NCI-H2196 (cell line): ENCODE measurements at regions not wholly inside any gene's neighbourhood (a gene's known extent, or its start where the extent isn't known, plus 50 kb on each side); places are given as distances from the start of the nearest gene placed in this dataset.
"Not testable (repeated sequence)": the region's sequence is repeated elsewhere in the genome, so short reads cannot be mapped to it uniquely, and the experiment has no call there.

Experiments used
- DNase-seq: peaks from one replicate; lab custom pipeline; 2025; ENCODE audit not compliant: unreplicated experiment; lab: John Stamatoyannopoulos, UW

DNA sequence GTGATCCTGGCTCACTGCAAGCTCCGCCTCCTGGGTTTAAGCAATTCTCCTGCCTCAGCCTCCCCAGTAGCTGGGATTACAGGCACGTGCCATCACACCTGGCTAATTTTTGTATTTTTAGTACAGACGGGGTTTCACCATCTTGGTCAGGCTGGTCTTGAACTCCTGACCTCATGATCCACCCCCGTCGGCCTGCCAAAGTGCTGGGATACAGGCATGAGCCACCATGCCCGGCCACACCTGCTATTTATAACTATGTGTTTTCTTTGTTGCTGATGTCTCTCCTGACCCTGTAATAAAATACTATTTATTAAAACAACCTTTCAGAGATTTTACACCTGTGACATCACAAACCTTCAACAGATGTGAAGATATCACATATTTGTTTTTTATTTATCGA lies 736.5 kb upstream of the PCDH15 start:
- DNase-seq, result not testable (repeated sequence)

DNA sequence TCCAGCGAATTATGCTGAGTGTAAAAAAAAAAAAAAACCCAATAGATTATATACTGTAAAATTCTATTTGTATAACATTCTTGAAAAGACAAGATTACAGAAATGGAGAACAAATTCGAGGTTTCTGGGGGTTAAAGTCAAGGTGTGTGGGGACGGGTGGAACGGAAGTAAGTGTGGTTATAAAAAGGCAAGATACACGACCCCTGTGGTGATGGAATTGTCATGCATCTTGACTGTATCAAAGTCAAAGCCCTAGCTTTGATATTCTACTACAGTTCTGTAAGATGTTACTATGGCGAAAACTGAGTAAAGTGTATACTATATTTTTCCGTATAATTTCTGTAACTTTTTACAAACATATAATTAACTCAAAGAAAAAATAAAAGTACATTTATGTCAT lies 718.2 kb upstream of the PCDH15 start:
- no peak for DNase-seq

DNA sequence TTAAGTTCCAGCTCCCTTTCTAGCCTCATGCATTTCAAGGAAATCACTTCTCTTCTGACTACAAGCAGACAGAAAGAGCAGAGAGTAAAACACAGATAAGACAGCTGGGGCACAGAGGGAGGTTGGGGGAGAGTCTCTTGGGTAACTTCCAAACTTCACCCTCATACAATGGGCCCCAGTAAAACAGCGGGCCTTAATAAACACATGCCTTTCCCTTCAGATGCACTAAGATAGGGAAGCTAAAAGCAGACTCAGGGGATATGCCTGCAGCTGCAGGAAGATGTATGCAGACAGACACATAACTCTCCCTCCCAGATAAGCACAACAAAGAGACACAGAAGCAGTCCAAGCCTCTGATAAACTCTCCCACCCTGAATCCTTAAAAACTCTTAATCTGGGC lies 717.4 kb upstream of the PCDH15 start:
- not testable (repeated sequence) for DNase-seq

DNA sequence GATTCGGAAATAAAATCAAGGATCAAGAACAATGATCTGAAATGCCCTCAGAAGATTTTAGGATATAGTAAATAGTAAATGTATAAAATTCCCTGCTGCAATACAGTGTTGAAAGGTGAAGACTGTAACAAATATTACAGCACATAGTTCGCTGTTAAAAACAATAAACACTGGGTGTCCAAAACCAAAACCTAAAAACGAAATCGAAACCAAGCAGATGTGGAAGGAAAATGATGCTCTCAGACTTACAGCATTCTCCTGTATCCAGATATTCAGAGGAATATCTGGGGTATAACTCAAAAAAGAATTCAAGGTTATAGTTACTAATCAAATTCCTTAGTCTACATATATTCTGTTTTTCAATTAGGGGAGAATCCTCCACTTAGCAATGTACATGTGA lies 708.1 kb upstream of the PCDH15 start:
- no peak for DNase-seq

DNA sequence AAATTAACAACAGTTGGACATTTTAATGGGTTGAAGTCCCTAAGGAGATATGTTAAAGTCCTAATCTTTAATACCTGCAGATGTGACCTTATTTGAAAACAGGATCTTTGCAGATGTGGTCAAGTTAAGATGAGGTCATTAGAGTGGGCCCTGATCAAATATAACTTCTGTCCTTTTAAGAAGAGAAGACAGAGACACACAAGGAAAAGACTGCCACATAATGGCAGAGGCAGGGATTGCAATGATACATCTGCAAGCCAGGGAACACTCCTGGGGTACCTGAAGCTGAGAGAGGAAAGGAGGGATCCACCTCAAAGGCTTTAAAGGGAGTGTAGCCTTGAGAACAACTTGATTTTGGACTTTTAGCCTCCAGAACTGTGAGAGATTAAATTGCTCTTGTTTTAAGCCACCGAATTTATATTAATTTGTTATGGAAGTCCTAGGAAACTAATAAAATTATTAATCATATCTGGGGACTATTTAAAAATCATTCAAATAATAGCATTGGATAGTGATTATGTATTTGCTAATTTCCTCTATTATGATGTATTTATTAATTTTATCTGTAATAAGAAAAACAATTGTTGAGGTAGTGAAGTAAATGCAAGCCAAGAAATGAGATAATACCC lies 700.0 kb upstream of the PCDH15 start:
- no peak for DNase-seq

DNA sequence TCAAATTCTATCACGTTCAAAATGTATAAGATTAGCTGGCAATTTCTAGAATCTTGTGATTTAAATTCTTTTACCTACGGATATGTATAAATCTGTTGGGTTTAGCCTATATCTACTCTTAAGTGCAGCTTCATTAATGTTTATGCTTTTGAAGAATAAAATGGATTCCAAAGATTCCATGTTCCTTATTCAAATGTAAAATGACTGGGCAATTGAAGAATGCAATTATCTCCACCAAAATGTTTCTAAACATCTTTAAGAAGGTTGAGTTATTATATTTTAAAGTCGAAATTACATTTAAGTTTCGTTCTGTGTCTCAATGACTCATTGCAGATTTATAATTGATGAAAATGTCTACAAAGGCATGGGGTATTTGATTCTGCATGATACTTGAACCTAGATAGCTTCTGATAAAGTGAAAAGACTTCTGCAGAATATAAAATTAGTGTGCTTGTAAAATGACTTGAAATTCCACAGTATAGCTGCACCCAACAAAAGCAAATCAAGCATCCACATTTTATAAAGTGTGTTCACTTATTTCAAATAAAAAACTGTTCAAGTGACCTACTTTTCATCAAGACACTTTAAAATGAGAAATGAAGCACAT lies 697.0 kb upstream of the PCDH15 start:
- DNase-seq, result no peak

DNA sequence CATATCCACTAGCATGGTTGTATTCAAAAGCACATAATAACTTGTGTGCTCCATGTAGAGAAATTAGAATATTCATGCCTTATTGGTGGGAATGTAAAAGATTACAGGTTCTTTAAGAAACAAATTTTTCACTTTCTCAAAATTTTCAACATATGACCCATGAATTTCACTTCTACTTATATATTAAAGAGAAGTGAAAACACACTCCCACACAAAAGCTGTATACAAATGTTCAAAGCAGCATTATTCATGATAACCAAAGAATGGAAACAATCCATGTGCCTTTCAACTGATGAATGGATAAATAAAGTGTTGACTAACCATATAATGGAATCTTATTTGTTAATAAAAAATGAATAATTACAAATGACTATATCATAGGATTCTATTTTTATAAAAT lies 694.5 kb upstream of the PCDH15 start:
- no peak for DNase-seq

DNA sequence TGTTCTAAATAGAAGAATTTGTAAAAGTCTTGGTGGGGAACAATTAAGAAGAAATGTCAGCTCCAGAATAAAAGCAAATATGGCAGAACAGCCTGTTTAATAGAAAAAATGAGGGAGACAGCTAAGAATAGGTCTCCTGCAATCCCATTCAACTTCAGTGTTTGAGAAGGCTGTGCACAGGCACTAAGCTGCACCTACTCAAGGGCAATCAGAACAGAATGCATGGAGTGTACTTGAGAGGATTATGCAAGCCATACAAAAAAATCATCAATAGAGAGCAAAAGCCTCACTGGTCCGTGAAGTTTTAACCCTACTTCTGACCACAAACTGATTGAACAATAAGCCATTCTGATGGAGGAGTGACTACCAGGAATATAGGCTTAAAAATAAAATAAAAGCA lies 690.7 kb upstream of the PCDH15 start:
- DNase-seq, result no peak

DNA sequence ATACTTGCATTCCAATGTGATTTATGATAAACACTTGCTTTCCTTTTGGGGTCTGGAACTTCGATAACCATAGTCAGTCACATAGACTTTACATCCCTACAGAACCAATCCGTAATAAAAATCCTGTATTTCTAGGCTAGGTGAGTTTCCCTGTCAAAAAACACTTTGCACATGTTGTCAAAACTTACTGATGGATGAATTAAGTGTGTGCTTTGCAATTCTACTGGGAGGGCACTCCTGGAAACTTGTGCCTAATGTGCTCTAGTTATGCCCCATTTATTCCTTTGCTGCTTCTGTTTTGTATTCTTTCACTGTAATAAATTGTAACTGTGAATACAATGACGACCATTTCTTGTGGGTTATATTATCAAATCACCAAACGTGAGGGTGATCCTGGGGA lies 684.8 kb upstream of the PCDH15 start:
- no peak for DNase-seq

DNA sequence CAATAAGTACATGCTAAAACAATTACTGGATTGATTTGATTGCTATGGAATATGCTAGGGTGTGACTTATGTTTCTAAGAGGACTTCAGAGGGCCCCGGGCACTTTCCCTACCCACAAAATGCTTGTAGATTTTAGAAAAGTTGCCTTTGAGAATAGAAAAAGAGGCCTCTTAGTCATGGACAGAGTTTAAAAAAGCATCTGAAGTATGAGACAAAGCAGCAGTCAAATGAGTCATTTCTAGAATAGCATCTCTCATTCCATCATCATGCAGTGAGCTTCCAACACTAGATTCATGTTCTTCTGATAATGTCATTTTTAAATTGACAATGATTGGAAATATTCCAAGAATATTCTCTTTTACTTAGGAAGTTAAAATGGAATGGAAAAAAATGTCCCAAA lies 675.1 kb upstream of the PCDH15 start:
- DNase-seq, result no peak

DNA sequence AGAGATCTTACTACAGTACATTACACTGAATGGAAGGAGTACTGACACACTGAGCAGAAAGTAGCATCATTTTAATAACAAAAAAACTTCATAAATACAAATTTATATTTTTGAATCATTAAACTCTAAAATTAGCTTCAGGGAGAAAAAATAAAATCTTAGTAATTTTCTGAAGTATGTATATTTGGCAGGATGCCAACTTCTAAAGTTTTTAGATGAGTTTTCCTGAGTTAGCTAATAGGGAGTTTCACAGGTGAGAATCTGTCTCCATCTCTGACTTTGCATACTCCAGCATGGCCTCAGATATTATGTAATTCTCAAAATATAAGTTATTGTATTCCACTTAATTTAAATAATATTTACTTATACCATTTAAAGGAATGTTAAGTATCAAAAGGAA lies 673.2 kb upstream of the PCDH15 start:
- DNase-seq, result no peak

DNA sequence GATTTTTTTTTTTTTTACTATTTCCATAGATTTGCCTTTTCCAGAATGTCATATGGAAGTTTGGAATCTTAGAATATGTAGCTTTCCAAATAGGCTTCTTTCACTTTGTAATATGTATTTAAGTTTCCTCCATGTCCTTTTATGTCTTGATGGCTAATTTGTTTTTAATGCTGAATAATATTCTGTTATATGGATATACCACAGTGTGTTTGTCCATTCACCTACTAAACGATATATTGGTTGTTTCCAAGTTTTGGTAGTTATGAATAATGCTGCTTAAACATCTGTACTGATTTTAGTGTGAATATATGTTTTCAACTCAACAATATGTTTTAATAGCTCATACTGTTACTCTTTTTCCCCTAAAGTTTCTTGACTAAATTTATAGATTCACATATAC lies 669.8 kb upstream of the PCDH15 start:
- no peak for DNase-seq

DNA sequence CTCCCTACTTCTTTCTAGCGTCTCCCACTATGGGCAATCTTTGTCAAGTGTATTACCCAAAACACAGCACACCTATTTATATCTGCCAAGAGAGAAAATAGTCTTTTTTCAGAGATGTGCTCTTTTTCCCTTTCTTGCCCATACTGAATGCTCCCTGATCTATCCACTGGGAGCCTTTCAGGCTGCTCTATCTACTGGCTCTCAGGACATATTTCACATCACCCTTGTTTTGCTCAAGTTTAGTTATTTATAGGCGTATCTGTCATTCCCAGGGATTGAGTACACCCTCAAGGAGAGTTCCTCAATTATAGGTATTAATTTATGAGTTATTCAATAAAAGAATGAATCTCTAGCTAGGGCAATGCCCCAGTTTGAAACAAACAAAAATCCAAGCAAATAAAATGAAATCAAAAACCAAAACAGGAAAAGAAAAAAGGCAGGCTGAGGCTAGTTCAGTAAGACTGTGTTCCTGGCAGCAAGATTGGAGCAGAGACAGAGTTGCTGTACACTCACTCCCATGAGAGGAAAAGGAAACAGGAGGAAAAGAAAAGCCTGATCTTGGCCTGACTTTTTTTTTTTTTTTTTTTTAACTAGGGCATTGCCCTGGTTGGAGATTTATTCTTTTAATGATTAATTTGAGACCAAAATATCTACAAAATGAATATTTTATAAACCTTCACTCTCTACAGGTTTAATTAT lies 665.9 kb upstream of the PCDH15 start:
- DNase-seq, result no peak

DNA sequence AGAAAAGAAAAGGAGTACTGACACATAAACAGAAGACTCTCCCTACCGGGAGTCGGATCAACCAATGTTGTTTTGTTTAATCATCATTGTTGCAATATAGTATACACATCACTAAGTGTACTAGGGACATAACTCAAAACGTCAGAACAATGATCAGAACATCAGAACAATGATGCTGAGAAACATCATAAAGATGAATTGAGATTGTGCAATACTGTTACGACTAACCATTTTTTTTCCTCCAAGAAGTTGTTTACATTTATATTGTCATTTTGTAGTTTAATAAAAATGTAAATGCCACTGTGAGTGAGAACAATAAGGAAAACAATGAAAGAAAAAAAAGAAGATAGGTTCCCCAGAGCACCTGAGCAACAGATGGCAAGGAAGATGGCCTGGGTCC lies 663.1 kb upstream of the PCDH15 start:
- no peak for DNase-seq

DNA sequence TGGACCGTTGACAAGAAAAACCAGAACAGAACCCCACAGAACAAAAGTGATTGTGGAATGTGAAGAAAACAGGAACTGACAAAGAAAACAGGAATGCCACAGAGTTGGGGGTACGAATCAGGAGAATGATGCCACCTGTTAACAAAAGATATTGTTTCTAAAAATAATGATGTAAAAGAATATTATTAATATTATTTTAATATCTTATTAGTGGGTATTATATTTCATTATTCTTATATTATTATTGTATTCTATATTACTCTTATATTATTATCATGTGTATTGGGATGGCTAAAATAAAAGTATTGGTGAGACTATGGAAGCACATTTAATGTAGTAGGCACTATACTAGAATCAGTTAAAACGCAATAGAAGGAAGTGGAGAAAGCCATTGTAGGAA lies 659.0 kb upstream of the PCDH15 start:
- no peak for DNase-seq

DNA sequence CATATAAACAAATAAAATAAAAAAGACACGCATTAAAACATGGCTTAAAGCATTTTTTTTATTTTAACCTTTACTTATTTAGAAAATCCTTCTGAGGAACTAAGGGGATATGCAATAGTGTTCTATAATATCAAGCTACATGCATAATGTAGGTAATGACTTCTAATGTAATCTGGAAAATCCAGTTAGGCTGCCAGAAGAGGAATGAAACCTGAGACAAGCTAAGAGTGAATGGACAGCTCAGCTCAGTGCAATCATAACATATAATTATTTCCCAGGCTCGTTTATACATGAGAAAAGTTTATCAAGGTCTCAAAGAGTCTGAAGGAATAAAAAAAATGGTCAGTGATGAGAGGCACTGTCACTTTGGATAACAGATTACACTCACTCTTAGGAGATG lies 649.0 kb upstream of the PCDH15 start:
- no peak for DNase-seq

DNA sequence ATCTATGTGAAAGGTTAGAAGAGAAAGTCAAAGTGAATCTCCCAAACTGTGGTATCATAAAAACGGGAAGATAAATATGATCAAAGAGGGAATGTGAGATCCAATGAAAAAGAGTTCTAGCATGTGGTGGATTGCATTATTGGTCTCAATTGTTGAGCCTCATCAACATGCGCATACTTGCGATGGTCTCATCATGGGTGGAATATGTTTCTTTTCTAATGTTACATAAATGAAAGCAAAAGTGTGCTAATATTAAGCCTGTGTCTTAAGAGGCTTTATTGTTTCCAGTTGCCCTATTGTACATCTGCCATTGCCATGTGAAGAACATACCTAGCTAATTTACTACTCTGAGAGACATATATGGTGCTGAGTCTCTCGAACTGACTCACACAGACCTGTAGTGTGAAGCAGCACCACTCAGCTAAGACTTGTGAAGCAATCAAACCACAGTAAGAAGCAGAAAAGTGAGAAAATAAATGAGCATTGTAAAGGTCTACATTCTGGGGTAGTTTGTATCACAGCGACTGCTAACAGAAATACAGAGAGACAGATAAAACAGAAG lies 645.5 kb upstream of the PCDH15 start:
- no peak for DNase-seq

DNA sequence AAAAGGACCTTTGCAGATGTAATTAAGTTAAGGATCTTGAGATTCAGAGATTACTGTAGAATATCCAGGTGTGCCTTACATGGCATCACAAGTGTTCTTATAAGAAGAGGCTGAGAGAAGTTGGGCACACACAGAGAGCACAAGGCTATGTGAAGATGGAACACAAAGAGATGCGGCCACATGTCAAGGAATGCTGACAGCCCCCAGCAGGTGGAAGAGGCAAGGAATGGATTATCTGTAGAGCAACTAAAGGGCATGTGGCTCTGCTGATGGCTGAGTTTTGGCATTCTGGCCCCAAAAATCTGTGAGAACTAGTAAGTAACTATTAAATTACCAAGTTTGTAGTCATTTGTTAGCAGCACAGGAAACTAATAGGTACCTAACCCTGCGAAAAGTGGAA lies 640.7 kb upstream of the PCDH15 start:
- no peak for DNase-seq

DNA sequence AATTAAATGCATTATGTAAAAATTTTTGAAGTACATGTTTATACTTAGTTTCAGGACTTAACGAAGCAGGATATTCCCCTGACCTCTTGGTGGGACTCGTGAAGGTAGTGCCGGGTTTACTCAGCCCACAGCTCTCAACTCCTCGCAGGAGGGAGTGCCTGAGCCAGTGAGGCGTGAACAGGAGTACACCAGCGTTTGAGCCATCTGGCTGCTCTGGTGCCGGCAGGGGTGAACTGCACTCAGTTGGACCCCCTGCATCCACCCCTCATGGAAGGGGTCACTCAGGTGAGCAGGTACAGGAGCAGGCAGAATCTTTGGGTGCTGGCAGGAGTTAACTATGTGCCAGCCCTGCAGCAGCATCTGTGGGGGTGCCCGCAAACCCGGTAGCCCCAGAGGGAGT lies 625.1 kb upstream of the PCDH15 start:
- DNase-seq, result no peak

DNA sequence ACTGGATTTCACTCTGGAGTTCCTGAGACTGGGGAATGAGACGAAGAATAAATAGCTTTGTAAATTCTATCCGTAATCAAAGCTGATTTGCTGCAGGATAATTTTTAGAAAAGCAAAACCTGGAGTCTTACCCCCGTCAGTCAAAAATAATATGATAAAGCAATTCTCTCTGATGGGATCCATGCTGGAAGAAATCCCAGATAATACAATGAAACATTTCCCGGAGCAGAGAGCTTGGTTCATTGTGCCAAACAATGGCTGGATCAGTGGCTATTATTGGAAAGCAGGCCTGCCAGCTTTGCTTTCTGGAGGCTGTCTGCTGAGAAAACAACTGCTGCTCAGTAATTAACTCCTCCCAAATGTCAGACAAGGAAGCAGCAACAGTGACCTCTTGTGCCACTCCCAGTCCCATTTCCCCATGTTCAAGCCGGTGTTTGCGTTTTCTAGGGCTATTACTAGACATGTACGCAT lies 609.4 kb upstream of the PCDH15 start:
- DNase-seq, result no peak

DNA sequence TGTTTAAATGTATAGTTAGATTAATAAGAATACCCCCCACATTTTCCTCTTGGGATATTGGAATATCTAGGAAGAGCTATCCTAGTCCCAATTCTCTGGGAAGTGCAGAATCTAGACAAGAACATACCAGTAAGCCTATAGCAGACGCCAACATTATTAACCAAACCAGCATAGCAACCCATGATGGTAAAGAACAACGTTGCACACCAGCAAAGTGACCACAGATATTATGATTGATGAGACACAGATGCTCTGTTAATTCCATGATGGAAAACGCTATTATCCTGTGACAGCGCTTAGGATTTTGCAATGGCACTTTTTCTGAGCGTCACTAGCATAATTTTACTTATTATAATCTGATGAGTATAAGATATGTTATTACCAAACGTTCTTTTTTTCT lies 603.1 kb upstream of the PCDH15 start:
- no peak for DNase-seq
